HEK293 (cell line): ENCODE measurements at regions not wholly inside any gene's neighbourhood (a gene's known extent, or its start where the extent isn't known, plus 50 kb on each side); places are given as distances from the start of the nearest gene placed in this dataset.

Experiments
- CTCF ChIA-PET: fragments of 350-600 bp; formaldehyde crosslinking; extraction: SDS; loops from one replicate; lab custom pipeline; 2021; ENCODE audit warnings: antibody characterized with exemption; lab: Yijun Ruan, JAX
- POLR2A ChIA-PET: fragments of 300-600 bp; formaldehyde crosslinking; extraction: SDS; loops from one replicate; lab custom pipeline; 2020; ENCODE audit warnings: antibody characterized with exemption, inconsistent platforms; lab: Yijun Ruan, JAX
- H3K27ac ChIP-seq: fragments of 200-500 bp; sonication (Bioruptor generic); 2 replicates; pipeline ENCODE4 v1.5.1; 2014; ENCODE audit warnings: low read depth, low read length, control low read depth, inconsistent platforms; ENCODE audit errors: extremely low read depth
- H3K36me3 ChIP-seq, 2 experiments: fragments of 200-500 bp in 1 of 2; sonication (Bioruptor generic) in 1 of 2; 1 replicate in 1 of 2; 2 replicates in 1 of 2; pipeline ENCODE4 v1.5.1; 2014 to 2017; ENCODE audit warnings: inconsistent platforms in 2 of 2, low read length in 2 of 2; ENCODE audit not compliant: control insufficient read depth in 2 of 2, insufficient read depth in 1 of 2
- H3K4me1 ChIP-seq: fragments of 200-500 bp; sonication (Bioruptor generic); 2 replicates; pipeline ENCODE4 v1.5.1; 2014; ENCODE audit warnings: mild to moderate bottlenecking, low read length, inconsistent platforms; ENCODE audit not compliant: control insufficient read depth, insufficient read depth
- H3K4me3 ChIP-seq: 2 replicates; pipeline ENCODE4 v1.5.1; 2011; ENCODE audit warnings: low read depth, mild to moderate bottlenecking, control low read depth, low read length, moderate library complexity
- H3K9me3 ChIP-seq: fragments of 200-500 bp; sonication (Bioruptor generic); 2 replicates; pipeline ENCODE4 v1.5.1; 2014; ENCODE audit warnings: low read depth, low read length, inconsistent platforms; ENCODE audit not compliant: control insufficient read depth, insufficient read depth
- GLI4 ChIP-seq: fragments of 450-650 bp; formaldehyde crosslinking; IDR thresholded peaks from 2 replicates; pipeline ENCODE4 v1.5.1; 2016; ENCODE audit warnings: missing biosample characterization, missing genetic modification characterization
- HIC1 ChIP-seq: fragments of 450-650 bp; formaldehyde crosslinking; IDR thresholded peaks from 2 replicates; pipeline ENCODE4 v1.5.1; 2016; ENCODE audit warnings: missing biosample characterization, missing genetic modification characterization
- KLF7 ChIP-seq: fragments of 450-650 bp; formaldehyde crosslinking; IDR thresholded peaks from 2 replicates; pipeline ENCODE4 v1.5.1; 2016; ENCODE audit warnings: missing biosample characterization, missing genetic modification characterization, borderline replicate concordance
- MYNN ChIP-seq: fragments of 450-650 bp; formaldehyde crosslinking; IDR thresholded peaks from 2 replicates; pipeline ENCODE4 v1.5.1; 2016; ENCODE audit warnings: missing biosample characterization, missing genetic modification characterization, borderline replicate concordance
- SALL2 ChIP-seq: fragments of 450-650 bp; formaldehyde crosslinking; IDR thresholded peaks from 2 replicates; pipeline ENCODE4 v1.5.0; 2017; ENCODE audit warnings: missing biosample characterization, mild to moderate bottlenecking, missing genetic modification characterization, borderline replicate concordance
- ZBTB26 ChIP-seq: fragments of 450-650 bp; formaldehyde crosslinking; optimal IDR thresholded peaks from 2 replicates; pipeline ENCODE3; 2016; ENCODE audit warnings: missing biosample characterization, mild to moderate bottlenecking, missing genetic modification characterization
- ZBTB48 ChIP-seq: fragments of 450-650 bp; formaldehyde crosslinking; IDR thresholded peaks from 2 replicates; pipeline ENCODE4 v1.5.1; 2016; ENCODE audit warnings: missing biosample characterization, missing genetic modification characterization
- ZNF19 ChIP-seq: fragments of 450-650 bp; formaldehyde crosslinking; IDR thresholded peaks from 2 replicates; pipeline ENCODE4; 2016; ENCODE audit warnings: missing biosample characterization, missing genetic modification characterization, low read depth
- ZNF2 ChIP-seq: fragments of 450-650 bp; formaldehyde crosslinking; IDR thresholded peaks from 2 replicates; pipeline ENCODE4 v1.5.1; 2016; ENCODE audit warnings: missing biosample characterization, missing genetic modification characterization
- ZNF221 ChIP-seq: fragments of 450-650 bp; formaldehyde crosslinking; IDR thresholded peaks from 2 replicates; pipeline ENCODE4 v1.5.1; 2017; ENCODE audit warnings: missing biosample characterization, missing genetic modification characterization, borderline replicate concordance
- ZNF280C ChIP-seq: fragments of 450-650 bp; formaldehyde crosslinking; IDR thresholded peaks from 2 replicates; pipeline ENCODE4 v1.5.1; 2016; ENCODE audit warnings: missing biosample characterization, missing genetic modification characterization
- ZNF292 ChIP-seq: fragments of 450-650 bp; formaldehyde crosslinking; IDR thresholded peaks from 2 replicates; pipeline ENCODE4 v1.5.1; 2016; ENCODE audit warnings: low read depth, missing biosample characterization, missing genetic modification characterization, borderline replicate concordance
- ZNF324 ChIP-seq: fragments of 450-650 bp; formaldehyde crosslinking; IDR thresholded peaks from 2 replicates; pipeline ENCODE4 v1.5.1; 2016; ENCODE audit warnings: missing biosample characterization, missing genetic modification characterization
- ZNF335 ChIP-seq: fragments of 450-650 bp; formaldehyde crosslinking; conservative IDR thresholded peaks from 2 replicates; pipeline ENCODE4 v1.5.1; 2016; ENCODE audit warnings: missing biosample characterization, missing genetic modification characterization
- ZNF366 ChIP-seq: fragments of 450-650 bp; formaldehyde crosslinking; conservative IDR thresholded peaks from 2 replicates; pipeline ENCODE4 v1.5.1; 2016; ENCODE audit warnings: missing biosample characterization, missing genetic modification characterization
- ZNF423 ChIP-seq: fragments of 450-650 bp; formaldehyde crosslinking; IDR thresholded peaks from 2 replicates; pipeline ENCODE4 v1.5.1; 2016; ENCODE audit warnings: missing biosample characterization, missing genetic modification characterization
- ZNF433 ChIP-seq: fragments of 450-650 bp; formaldehyde crosslinking; IDR thresholded peaks from 2 replicates; pipeline ENCODE4 v1.5.1; 2016; ENCODE audit warnings: missing biosample characterization, missing genetic modification characterization, low read depth
- ZNF48 ChIP-seq: fragments of 450-650 bp; formaldehyde crosslinking; IDR thresholded peaks from 2 replicates; pipeline ENCODE4 v1.5.1; 2016; ENCODE audit warnings: missing biosample characterization, missing genetic modification characterization
- ZNF514 ChIP-seq: fragments of 450-650 bp; formaldehyde crosslinking; IDR thresholded peaks from 2 replicates; pipeline ENCODE4 v1.5.1; 2016; ENCODE audit warnings: missing biosample characterization, missing genetic modification characterization
- ZNF529 ChIP-seq: fragments of 450-650 bp; formaldehyde crosslinking; IDR thresholded peaks from 2 replicates; pipeline ENCODE4 v1.5.1; 2017; ENCODE audit warnings: missing genetic modification characterization, missing biosample characterization; ENCODE audit not compliant: insufficient replicate concordance
- ZNF610 ChIP-seq: fragments of 450-650 bp; formaldehyde crosslinking; IDR thresholded peaks from 2 replicates; pipeline ENCODE4 v1.5.1; 2016; ENCODE audit warnings: missing biosample characterization, missing genetic modification characterization, borderline replicate concordance
- ZNF654 ChIP-seq: fragments of 450-650 bp; formaldehyde crosslinking; IDR thresholded peaks from 2 replicates; pipeline ENCODE4 v1.5.1; 2016; ENCODE audit warnings: low read depth, missing biosample characterization, missing genetic modification characterization
- ZNF76 ChIP-seq: fragments of 450-650 bp; formaldehyde crosslinking; IDR thresholded peaks from 2 replicates; pipeline ENCODE4; 2016; ENCODE audit warnings: low read depth, missing biosample characterization, missing genetic modification characterization, borderline replicate concordance
- ZNF843 ChIP-seq: fragments of 450-650 bp; formaldehyde crosslinking; IDR thresholded peaks from 2 replicates; pipeline ENCODE4 v1.5.1; 2016; ENCODE audit warnings: missing biosample characterization, missing genetic modification characterization
- ZSCAN16 ChIP-seq: fragments of 450-650 bp; formaldehyde crosslinking; IDR thresholded peaks from 2 replicates; pipeline ENCODE4 v1.5.1; 2016; ENCODE audit warnings: missing biosample characterization, missing genetic modification characterization
- TF ChIP-seq, protein P1 (sequence below): fragments of 450-650 bp; formaldehyde crosslinking; IDR thresholded peaks from 2 replicates; pipeline ENCODE4 v1.5.1; 2016; ENCODE audit warnings: missing biosample characterization, missing genetic modification characterization, low read depth

DNA sequence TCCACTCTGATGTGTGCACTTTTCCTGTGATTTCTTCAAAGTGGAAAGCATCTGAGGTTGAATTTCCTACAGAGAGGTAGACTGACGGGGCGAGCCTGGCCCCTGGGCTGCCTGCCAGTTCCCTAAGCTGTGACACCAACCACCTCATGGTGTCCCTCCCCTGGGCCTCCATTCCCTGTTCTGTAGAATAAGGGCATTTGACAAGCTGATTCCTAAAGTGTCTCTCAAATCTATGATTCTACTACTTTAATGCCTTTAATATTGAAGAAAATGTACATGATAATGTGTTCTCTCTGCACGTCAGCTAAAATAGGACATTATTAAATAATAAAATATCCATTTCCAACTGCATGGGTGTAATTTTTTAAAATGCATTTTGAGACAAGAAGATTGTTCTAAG lies 105.1 kb downstream of the SEC61G start (continued):
- TF ChIP-seq ZBTB26 (tag by site-specific recombination) = no peak
- TF ChIP-seq, protein P1, sequence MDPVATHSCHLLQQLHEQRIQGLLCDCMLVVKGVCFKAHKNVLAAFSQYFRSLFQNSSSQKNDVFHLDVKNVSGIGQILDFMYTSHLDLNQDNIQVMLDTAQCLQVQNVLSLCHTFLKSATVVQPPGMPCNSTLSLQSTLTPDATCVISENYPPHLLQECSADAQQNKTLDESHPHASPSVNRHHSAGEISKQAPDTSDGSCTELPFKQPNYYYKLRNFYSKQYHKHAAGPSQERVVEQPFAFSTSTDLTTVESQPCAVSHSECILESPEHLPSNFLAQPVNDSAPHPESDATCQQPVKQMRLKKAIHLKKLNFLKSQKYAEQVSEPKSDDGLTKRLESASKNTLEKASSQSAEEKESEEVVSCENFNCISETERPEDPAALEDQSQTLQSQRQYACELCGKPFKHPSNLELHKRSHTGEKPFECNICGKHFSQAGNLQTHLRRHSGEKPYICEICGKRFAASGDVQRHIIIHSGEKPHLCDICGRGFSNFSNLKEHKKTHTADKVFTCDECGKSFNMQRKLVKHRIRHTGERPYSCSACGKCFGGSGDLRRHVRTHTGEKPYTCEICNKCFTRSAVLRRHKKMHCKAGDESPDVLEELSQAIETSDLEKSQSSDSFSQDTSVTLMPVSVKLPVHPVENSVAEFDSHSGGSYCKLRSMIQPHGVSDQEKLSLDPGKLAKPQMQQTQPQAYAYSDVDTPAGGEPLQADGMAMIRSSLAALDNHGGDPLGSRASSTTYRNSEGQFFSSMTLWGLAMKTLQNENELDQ (tag by site-specific recombination) = no peak
- TF ChIP-seq ZNF221 (tag by site-specific recombination) = no peak
- no peak for TF ChIP-seq ZSCAN16 (tag by site-specific recombination)

DNA sequence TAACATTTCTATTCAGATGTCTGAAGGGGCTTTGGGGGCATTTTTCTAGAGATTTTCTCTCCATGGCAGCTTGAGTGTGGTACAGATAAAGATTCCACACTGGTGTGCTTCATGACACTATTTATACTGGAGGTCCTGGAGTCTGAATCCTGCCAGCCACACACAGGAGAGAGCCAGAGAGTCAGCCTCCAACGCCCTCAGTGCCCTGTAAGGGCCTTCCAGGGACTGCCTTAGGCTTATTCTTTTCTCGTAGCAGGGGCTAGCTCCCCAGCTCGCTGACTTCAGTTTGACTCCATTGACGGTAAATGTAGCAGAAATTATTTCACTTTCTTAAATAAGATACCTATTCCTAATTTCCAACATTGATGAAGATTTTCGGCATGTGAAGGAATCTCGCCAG lies 100.9 kb downstream of the VSTM2A start:
- POLR2A ChIA-PET = no interaction called here
- CTCF ChIA-PET = interaction anchor here (0.6 kb wide), 1 partner anchor 79 kb away, joined by 5 read pairs; no protein-coding TSS in a partner anchor

GRCh38 chr7:54637712-54638396 lies 95.7 kb downstream of the VSTM2A start:
- Histone ChIP-seq H3K4me3 (no peak overlapping the region), H3K36me3 (no peaks in the 10 kb centered on the region), H3K4me1 (no peaks in the 10 kb centered on the region), H3K27ac (no peak overlapping the region), H3K9me3 (no peaks in the 10 kb centered on the region)
- ChIA-PET CTCF (no interaction called here), POLR2A (no interaction called here)
- TF ChIP-seq SALL2 (tag by site-specific recombination) (no peak), ZNF514 (tag by site-specific recombination) (no peak), ZNF76 (tag by site-specific recombination) (no peak), ZNF423 (no peak), GLI4 (tag by site-specific recombination) (no peak), ZNF366 (no peak), ZNF610 (no peak), ZNF2 (tag by site-specific recombination) (no peak), ZNF335 (tag by site-specific recombination) (no peak), ZBTB26 (tag by site-specific recombination) (no peak), ZBTB48 (tag by site-specific recombination) (no peak), ZNF433 (tag by site-specific recombination) (no peak), ZNF280C (tag by site-specific recombination) (no peak), ZNF19 (tag by site-specific recombination) (no peak)

More for the DNA sequence above, 100.9 kb downstream of the VSTM2A start:
- Histone ChIP-seq H3K4me1 (no peaks in the 10 kb centered on the region), H3K27ac (no peak overlapping the region), H3K4me3 (no peak overlapping the region), H3K9me3 (no peaks in the 10 kb centered on the region), H3K36me3 (no peaks in the 10 kb centered on the region)
- TF ChIP-seq MYNN = no peak
- no peak for TF ChIP-seq ZNF48 (tag by site-specific recombination)
- TF ChIP-seq ZNF324 (tag by site-specific recombination) = no peak
- TF ChIP-seq ZNF843 = no peak
- TF ChIP-seq ZNF654 = no peak
- no peak for TF ChIP-seq ZNF529 (tag by site-specific recombination)
- no peak for TF ChIP-seq ZNF292
- no peak for TF ChIP-seq HIC1
- TF ChIP-seq KLF7 (tag by site-specific recombination) = no peak
